ENCODE measurements at regions not wholly inside any gene's neighbourhood (a gene's known extent, or its start where the extent isn't known, plus 50 kb on each side); places are given as distances from the start of the nearest gene placed in this dataset.
"Not testable (repeated sequence)": the region's sequence is repeated elsewhere in the genome, so short reads cannot be mapped to it uniquely, and the experiment has no call there.

GRCh38 chr17:79547171-79547570, 63.7 kb downstream of the RBFOX3 start:
- not testable (repeated sequence) for H3K9me3 ChIP-seq (ENCODE audit: low read length); H3K4me3 ChIP-seq (ENCODE audit: low read length); H3K36me3 ChIP-seq (ENCODE audit: insufficient read depth, low read length); H3K4me1 ChIP-seq (ENCODE audit: insufficient read depth, low read length); H2AFZ ChIP-seq (ENCODE audit: low read depth, low read length)
- H3K27me3 ChIP-seq (ENCODE audit: insufficient read depth, low read length): peaks cover 11% of the 10 kb centered on the region

- Histone ChIP-seq H3K36me3 (ENCODE audit: insufficient read depth, low read length) (no peaks in the 10 kb centered on the region), H3K4me1 (ENCODE audit: insufficient read depth, low read length) (no peaks in the 10 kb centered on the region), H3K27me3 (ENCODE audit: insufficient read depth, low read length) (peaks cover 11% of the 10 kb centered on the region), H3K9me3 (ENCODE audit: low read length) (no peaks in the 10 kb centered on the region), H2AFZ (ENCODE audit: low read depth, low read length) (no peak overlapping the region), H3K4me3 (ENCODE audit: low read length) (no peak overlapping the region)
Measured at GRCh38 chr17:79546386-79546785, 64.5 kb downstream of the RBFOX3 start.

- Histone ChIP-seq H3K27me3 (ENCODE audit: insufficient read depth, low read length) (peaks cover 11% of the 10 kb centered on the region), H3K36me3 (ENCODE audit: insufficient read depth, low read length) (no peaks in the 10 kb centered on the region), H3K4me3 (ENCODE audit: low read length) (no peak overlapping the region), H3K9me3 (ENCODE audit: low read length) (no peaks in the 10 kb centered on the region), H3K4me1 (ENCODE audit: insufficient read depth, low read length) (no peaks in the 10 kb centered on the region), H2AFZ (ENCODE audit: low read depth, low read length) (no peak overlapping the region)
Measured at GRCh38 chr17:79545251-79546005, 65.4 kb downstream of the RBFOX3 start.

GRCh38 chr17:79544142-79544914, 66.5 kb downstream of the RBFOX3 start:
- Histone ChIP-seq H3K4me1 (ENCODE audit: insufficient read depth, low read length) (no peaks in the 10 kb centered on the region), H3K4me3 (ENCODE audit: low read length) (no peak overlapping the region), H3K9me3 (ENCODE audit: low read length) (no peaks in the 10 kb centered on the region), H3K27me3 (ENCODE audit: insufficient read depth, low read length) (peaks cover 14% of the 10 kb centered on the region), H3K36me3 (ENCODE audit: insufficient read depth, low read length) (no peaks in the 10 kb centered on the region), H2AFZ (ENCODE audit: low read depth, low read length) (no peak overlapping the region)

GRCh38 chr17:79543531-79543930, 67.3 kb downstream of the RBFOX3 start:
- no peak overlapping the region for H2AFZ ChIP-seq (ENCODE audit: low read depth, low read length)
- H3K9me3 ChIP-seq (ENCODE audit: low read length): no peaks in the 10 kb centered on the region
- H3K4me1 ChIP-seq (ENCODE audit: insufficient read depth, low read length): no peaks in the 10 kb centered on the region
- no peaks in the 10 kb centered on the region for H3K36me3 ChIP-seq (ENCODE audit: insufficient read depth, low read length)
- peaks cover 14% of the 10 kb centered on the region for H3K27me3 ChIP-seq (ENCODE audit: insufficient read depth, low read length)
- no peak overlapping the region for H3K4me3 ChIP-seq (ENCODE audit: low read length)

GRCh38 chr17:79542718-79543117, 68.1 kb downstream of the RBFOX3 start:
- H3K36me3 ChIP-seq (ENCODE audit: insufficient read depth, low read length): no peaks in the 10 kb centered on the region
- H2AFZ ChIP-seq (ENCODE audit: low read depth, low read length): no peak overlapping the region
- no peaks in the 10 kb centered on the region for H3K4me1 ChIP-seq (ENCODE audit: insufficient read depth, low read length)
- no peaks in the 10 kb centered on the region for H3K9me3 ChIP-seq (ENCODE audit: low read length)
- H3K4me3 ChIP-seq (ENCODE audit: low read length): no peak overlapping the region
- peaks cover 14% of the 10 kb centered on the region for H3K27me3 ChIP-seq (ENCODE audit: insufficient read depth, low read length)

GRCh38 chr17:79541056-79541850, 69.6 kb downstream of the RBFOX3 start:
- no peak overlapping the region for H3K4me3 ChIP-seq (ENCODE audit: low read length)
- peaks cover 14% of the 10 kb centered on the region for H3K27me3 ChIP-seq (ENCODE audit: insufficient read depth, low read length)
- H3K36me3 ChIP-seq (ENCODE audit: insufficient read depth, low read length): no peaks in the 10 kb centered on the region
- H3K9me3 ChIP-seq (ENCODE audit: low read length): no peaks in the 10 kb centered on the region
- H3K4me1 ChIP-seq (ENCODE audit: insufficient read depth, low read length): no peaks in the 10 kb centered on the region
- H2AFZ ChIP-seq (ENCODE audit: low read depth, low read length): no peak overlapping the region

- H3K4me3 ChIP-seq (ENCODE audit: low read length): no peak overlapping the region
- no peaks in the 10 kb centered on the region for H3K36me3 ChIP-seq (ENCODE audit: insufficient read depth, low read length)
- H3K4me1 ChIP-seq (ENCODE audit: insufficient read depth, low read length): no peaks in the 10 kb centered on the region
- H3K27me3 ChIP-seq (ENCODE audit: insufficient read depth, low read length): peaks cover 11% of the 10 kb centered on the region
- H2AFZ ChIP-seq (ENCODE audit: low read depth, low read length): no peak overlapping the region
- no peaks in the 10 kb centered on the region for H3K9me3 ChIP-seq (ENCODE audit: low read length)
Measured at GRCh38 chr17:79539944-79540705, 70.7 kb downstream of the RBFOX3 start.

GRCh38 chr17:79538291-79538690, 72.6 kb downstream of the RBFOX3 start:
- no peak overlapping the region for H2AFZ ChIP-seq (ENCODE audit: low read depth, low read length)
- no peaks in the 10 kb centered on the region for H3K4me1 ChIP-seq (ENCODE audit: insufficient read depth, low read length)
- H3K4me3 ChIP-seq (ENCODE audit: low read length): no peak overlapping the region
- peaks cover 19% of the 10 kb centered on the region for H3K27me3 ChIP-seq (ENCODE audit: insufficient read depth, low read length)
- H3K9me3 ChIP-seq (ENCODE audit: low read length): no peaks in the 10 kb centered on the region
- H3K36me3 ChIP-seq (ENCODE audit: insufficient read depth, low read length): no peaks in the 10 kb centered on the region

- H3K36me3 ChIP-seq (ENCODE audit: insufficient read depth, low read length): no peaks in the 10 kb centered on the region
- peaks cover 14% of the 10 kb centered on the region for H3K27me3 ChIP-seq (ENCODE audit: insufficient read depth, low read length)
- H3K4me1 ChIP-seq (ENCODE audit: insufficient read depth, low read length): no peaks in the 10 kb centered on the region
- H3K9me3 ChIP-seq (ENCODE audit: low read length): no peaks in the 10 kb centered on the region
- no peak overlapping the region for H3K4me3 ChIP-seq (ENCODE audit: low read length)
- no peak overlapping the region for H2AFZ ChIP-seq (ENCODE audit: low read depth, low read length)
Measured at GRCh38 chr17:79537686-79538085, 73.2 kb downstream of the RBFOX3 start.

- Histone ChIP-seq H3K27me3 (ENCODE audit: insufficient read depth, low read length) (peaks cover 14% of the 10 kb centered on the region), H2AFZ (ENCODE audit: low read depth, low read length) (no peak overlapping the region), H3K4me3 (ENCODE audit: low read length) (no peak overlapping the region), H3K36me3 (ENCODE audit: insufficient read depth, low read length) (no peaks in the 10 kb centered on the region), H3K9me3 (ENCODE audit: low read length) (no peaks in the 10 kb centered on the region), H3K4me1 (ENCODE audit: insufficient read depth, low read length) (no peaks in the 10 kb centered on the region)
Measured at GRCh38 chr17:79537061-79537460, 73.8 kb downstream of the RBFOX3 start.

- no peaks in the 10 kb centered on the region for H3K4me1 ChIP-seq (ENCODE audit: insufficient read depth, low read length)
- peaks cover 14% of the 10 kb centered on the region for H3K27me3 ChIP-seq (ENCODE audit: insufficient read depth, low read length)
- H2AFZ ChIP-seq (ENCODE audit: low read depth, low read length): no peak overlapping the region
- no peaks in the 10 kb centered on the region for H3K36me3 ChIP-seq (ENCODE audit: insufficient read depth, low read length)
- no peaks in the 10 kb centered on the region for H3K9me3 ChIP-seq (ENCODE audit: low read length)
- H3K4me3 ChIP-seq (ENCODE audit: low read length): no peak overlapping the region
Measured at GRCh38 chr17:79536212-79536840, 74.5 kb downstream of the RBFOX3 start.
